Epithelial cell of proximal tubule (primary cell): ENCODE measurements at regions not wholly inside any gene's neighbourhood (a gene's known extent, or its start where the extent isn't known, plus 50 kb on each side); places are given as distances from the start of the nearest gene placed in this dataset.

Source experiments
- DNase-seq: peaks from one replicate; pipeline ENCODE4 v3.0.0-alpha.2; 2011; ENCODE audit warnings: low read depth
- H3K4me3 ChIP-seq: 2 replicates; pipeline ENCODE4 v1.5.1; 2011; ENCODE audit warnings: low read depth, mild to moderate bottlenecking, low read length
- TF ChIP-seq, protein P1 (sequence below): conservative IDR thresholded peaks from 2 replicates; pipeline ENCODE4 v1.5.1; 2012; ENCODE audit warnings: low read depth, mild to moderate bottlenecking, low read length

DNA sequence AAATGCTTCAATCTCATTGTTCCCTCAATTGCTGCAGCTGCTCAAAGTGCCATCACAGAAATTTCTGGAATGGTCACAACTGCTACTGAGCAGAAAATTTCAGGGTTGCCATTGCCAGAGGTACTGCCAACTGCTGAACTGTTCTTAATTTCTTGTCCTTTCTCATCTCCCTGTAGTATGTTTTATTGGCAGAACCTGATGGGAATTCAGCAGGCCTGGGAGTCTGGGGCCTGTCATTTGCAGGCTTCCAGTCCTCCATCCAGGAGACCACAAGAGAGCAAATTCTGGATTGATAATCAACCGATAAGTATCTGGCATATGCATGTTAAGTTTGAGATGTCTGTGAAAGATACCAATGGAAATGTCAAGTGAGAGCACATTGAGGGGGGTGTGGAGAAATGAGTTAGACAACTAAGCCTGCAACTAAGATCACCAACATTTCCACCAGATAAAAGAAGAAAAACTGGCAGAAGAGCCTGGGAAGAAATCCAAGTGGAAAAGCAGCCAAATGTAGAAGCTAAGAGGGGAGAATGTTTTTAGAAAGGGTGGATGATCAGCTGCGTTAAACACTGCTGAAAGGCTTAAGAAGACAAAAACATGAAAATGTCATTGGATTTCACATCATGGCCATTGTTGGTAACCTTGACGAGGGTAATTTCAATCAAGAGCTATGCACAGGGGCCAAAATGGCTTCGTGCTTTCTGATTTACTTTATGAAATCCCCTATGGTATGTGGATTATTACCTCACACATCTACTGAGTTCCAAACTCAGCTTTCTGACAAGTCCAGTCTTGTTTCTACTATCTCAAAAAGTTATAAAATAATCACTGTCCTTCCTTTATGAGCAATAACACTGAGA lies 648.1 kb downstream of the PLPP3 start:
- DNase-seq: no peak
- H3K4me3 ChIP-seq: no peak overlapping the region
- TF ChIP-seq, protein P1, sequence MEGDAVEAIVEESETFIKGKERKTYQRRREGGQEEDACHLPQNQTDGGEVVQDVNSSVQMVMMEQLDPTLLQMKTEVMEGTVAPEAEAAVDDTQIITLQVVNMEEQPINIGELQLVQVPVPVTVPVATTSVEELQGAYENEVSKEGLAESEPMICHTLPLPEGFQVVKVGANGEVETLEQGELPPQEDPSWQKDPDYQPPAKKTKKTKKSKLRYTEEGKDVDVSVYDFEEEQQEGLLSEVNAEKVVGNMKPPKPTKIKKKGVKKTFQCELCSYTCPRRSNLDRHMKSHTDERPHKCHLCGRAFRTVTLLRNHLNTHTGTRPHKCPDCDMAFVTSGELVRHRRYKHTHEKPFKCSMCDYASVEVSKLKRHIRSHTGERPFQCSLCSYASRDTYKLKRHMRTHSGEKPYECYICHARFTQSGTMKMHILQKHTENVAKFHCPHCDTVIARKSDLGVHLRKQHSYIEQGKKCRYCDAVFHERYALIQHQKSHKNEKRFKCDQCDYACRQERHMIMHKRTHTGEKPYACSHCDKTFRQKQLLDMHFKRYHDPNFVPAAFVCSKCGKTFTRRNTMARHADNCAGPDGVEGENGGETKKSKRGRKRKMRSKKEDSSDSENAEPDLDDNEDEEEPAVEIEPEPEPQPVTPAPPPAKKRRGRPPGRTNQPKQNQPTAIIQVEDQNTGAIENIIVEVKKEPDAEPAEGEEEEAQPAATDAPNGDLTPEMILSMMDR: no peak

DNA sequence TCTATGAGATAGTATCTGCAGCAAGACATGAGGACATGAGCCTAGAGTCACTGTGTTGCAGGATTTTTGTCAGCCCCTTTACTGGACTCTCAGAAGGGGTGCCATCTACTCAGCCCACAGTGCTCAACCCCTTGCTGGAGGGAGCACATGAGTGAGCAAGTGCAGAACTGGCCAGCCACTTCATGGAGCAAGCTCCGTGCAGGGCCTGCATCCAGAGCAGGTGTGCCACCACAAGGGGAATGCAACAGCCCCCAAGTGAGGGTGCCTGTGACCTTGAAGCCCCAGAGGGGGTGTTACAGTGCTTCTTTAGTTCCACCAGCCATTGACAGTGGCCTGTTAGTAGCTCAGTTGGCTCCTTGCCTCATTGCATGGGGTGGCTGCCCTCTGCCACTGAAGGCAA lies 649.7 kb downstream of the PLPP3 start:
- TF ChIP-seq, protein P1: no peak
- no peak overlapping the region for H3K4me3 ChIP-seq

DNA sequence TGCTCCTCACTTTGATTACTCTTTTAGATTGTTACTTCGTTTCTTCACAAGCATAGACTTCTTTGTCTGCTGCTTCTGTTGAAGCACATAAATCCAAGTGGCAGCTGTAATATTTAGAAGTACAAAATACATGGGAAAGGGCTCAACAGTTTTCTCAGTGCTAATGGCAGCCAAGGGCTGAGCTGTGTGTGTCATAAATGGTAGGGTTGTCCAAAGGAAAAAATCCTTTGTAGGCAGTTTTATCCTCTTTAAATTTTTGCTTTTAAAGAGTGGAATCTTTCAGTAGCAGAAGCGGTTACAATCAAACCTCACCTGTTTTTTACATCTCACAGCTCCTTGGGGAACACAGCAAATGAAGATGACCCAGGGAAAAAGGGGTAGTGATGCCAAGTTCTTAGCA lies 650.8 kb downstream of the PLPP3 start:
- DNase-seq: no peak
- H3K4me3 ChIP-seq: no peak overlapping the region
- TF ChIP-seq, protein P1: no peak

More for the DNA sequence above, 649.7 kb downstream of the PLPP3 start:
- DNase-seq: no peak

DNA sequence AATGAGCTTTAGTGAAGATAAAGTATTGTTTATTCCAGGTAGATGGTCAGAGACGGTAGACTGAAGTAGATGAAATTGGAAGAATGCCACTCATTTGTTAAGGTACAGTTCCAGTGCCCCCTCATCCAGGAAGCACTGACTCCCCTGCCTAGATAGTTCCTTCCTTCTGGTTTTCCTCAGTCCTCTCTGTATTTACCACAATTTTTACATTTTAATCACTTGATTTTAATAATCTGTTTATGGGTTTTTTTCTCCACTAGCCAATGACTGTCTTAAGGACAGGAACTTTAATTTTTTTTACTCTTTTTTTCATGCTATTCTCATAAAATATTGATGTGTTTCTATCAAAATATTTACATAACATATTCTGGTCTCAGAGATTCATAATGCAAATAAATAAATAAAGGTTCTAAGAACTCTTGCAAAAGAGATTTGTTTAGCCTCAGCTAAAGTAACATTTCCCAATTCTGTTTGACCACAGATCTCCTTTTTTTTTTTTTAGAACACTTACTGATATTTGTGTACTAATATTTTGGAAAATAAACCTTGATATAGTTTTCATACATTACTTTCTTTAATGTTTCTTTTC lies 651.6 kb downstream of the PLPP3 start:
- TF ChIP-seq, protein P1: no peak
- H3K4me3 ChIP-seq: no peak overlapping the region
- no peak for DNase-seq

DNA sequence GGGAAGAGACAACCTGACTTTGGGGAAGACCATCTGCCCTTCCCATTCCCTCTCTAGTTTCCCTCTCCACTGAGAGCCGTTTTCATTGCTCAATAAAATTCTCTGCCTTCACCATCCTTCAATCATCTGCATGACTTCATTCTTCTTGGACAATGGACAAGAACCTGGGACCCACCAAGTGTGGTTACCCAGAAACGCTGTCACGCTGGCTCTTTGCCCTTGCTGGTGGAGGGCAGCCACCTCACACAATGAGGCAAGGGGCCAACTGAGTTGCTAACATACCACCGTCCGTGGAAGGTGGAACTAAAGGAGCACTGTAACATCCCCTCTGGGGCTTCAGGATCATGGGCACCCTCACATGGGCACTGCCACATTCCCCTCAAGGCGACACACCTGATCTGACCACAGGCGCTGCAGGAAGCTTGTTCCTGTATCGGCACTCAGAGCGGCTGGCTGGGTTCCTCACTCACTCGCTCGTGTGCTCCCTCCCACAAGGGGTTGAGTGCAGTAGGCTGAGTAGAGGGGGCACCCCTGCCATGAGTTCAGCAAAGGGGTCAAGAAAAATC lies 652.4 kb downstream of the PLPP3 start:
- TF ChIP-seq, protein P1: no peak
- no peak for DNase-seq
- H3K4me3 ChIP-seq: no peak overlapping the region

DNA sequence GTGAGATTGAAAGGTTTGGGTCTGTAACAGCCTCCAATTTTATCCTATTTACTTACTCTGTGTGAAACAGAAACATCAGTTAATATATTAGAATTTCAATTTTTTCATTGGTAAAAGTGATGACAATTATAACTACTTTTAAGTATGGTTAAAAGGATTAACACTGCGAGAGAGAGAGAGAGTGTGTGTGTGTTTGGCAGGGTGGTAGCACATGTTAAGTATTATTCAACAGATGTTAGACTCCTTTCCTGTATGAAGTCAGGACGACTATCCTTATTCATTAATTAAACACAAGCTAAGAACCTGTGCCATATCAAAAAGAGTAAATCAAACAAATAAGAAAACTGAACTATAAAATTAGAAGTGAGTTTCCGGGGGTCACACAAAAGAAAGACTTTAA lies 662.5 kb downstream of the PLPP3 start:
- no peak for DNase-seq
- H3K4me3 ChIP-seq: no peak overlapping the region
- TF ChIP-seq, protein P1: no peak

DNA sequence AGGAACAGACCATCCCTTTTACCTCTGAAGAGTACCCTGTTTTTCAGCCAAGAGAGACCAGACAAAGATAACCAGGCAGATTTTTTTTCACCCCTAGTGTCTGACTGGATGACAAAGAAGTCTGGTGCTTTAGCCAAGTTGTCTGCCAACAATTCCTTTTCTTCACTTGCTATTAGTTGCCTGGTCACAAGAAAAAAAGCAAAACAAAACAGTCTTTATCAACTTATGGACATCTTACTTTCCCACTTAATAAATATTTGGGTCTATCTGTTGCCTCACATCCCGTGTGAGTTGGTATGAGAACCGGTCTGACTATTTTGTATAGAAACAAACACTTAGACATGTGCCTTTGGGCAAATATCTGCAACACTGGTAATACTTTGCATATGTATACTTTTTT lies 662.9 kb downstream of the PLPP3 start:
- TF ChIP-seq, protein P1: no peak
- H3K4me3 ChIP-seq: no peak overlapping the region
- no peak for DNase-seq
